Panc1 (cell line): ENCODE measurements at regions not wholly inside any gene's neighbourhood (a gene's known extent, or its start where the extent isn't known, plus 50 kb on each side); places are given as distances from the start of the nearest gene placed in this dataset.

ENCODE experiments used
- ATAC-seq: fragments of 200-7000 bp; cut with Tn5 transposase; 2 replicates; pipeline ENCODE4 v1.9.1; 2020; ENCODE audit warnings: mild to moderate bottlenecking, moderate library complexity
- BruUV-seq: library from RNA; stranded (reverse); fragments of 400-500 nt; replicated peaks from 2 replicates; lab custom pipeline; 2021; lab: Mats Ljungman, UMichigan
- CTCF ChIA-PET: fragments of 300-600 bp; sonication (Branson Sonifier 250); formaldehyde crosslinking; loops from one replicate; lab custom pipeline; 2022; ENCODE audit warnings: antibody characterized with exemption; lab: Charles Lee
- POLR2A ChIA-PET: fragments of 300-600 bp; sonication (Branson Sonifier 250); formaldehyde crosslinking; loops from one replicate; lab custom pipeline; 2022; ENCODE audit warnings: antibody characterized with exemption; lab: Charles Lee
- DNase-seq: peaks from one replicate; pipeline ENCODE4 v3.0.0-alpha.2; 2010; ENCODE audit warnings: low read depth, low spot score
- H3K27ac ChIP-seq: 2 replicates; pipeline ENCODE4 v1.5.1; 2011; ENCODE audit warnings: mild to moderate bottlenecking, low read length, inconsistent platforms
- H3K27me3 ChIP-seq: fragments of 200-500 bp; sonication (Bioruptor generic); 2 replicates; pipeline ENCODE4 v1.6.0; 2014; ENCODE audit warnings: low read length, inconsistent platforms; ENCODE audit not compliant: control insufficient read depth, insufficient read depth
- H3K36me3 ChIP-seq: fragments of 200-500 bp; sonication (Bioruptor generic); 2 replicates; pipeline ENCODE4 v1.5.1; 2014; ENCODE audit warnings: inconsistent platforms, mild to moderate bottlenecking, low read length, moderate library complexity; ENCODE audit not compliant: control insufficient read depth, insufficient read depth
- H3K4me1 ChIP-seq: 2 replicates; pipeline ENCODE4 v1.5.1; 2011; ENCODE audit warnings: inconsistent platforms, mild to moderate bottlenecking, low read length, moderate library complexity; ENCODE audit not compliant: control insufficient read depth, insufficient read depth
- H3K4me3 ChIP-seq, 2 experiments: 2 replicates each; pipeline ENCODE4 v1.5.1; 2011 to 2012; ENCODE audit warnings: low read depth in 2 of 2, low read length in 2 of 2, mild to moderate bottlenecking in 2 of 2, inconsistent platforms in 1 of 2, moderate library complexity in 1 of 2
- H3K9me3 ChIP-seq: fragments of 200-500 bp; sonication (Bioruptor generic); 2 replicates; pipeline ENCODE4 v1.5.1; 2014; ENCODE audit warnings: low read depth, mild to moderate bottlenecking, inconsistent platforms, low read length, moderate library complexity; ENCODE audit not compliant: control insufficient read depth, insufficient read depth
- POLR2AphosphoS5 ChIP-seq: IDR thresholded peaks from 2 replicates; pipeline ENCODE4 v1.6.1; 2012; ENCODE audit warnings: mild to moderate bottlenecking, low read depth, low read length, moderate library complexity
- SIN3A ChIP-seq: IDR thresholded peaks from 2 replicates; pipeline ENCODE4 v1.6.1; 2012; ENCODE audit warnings: low read depth, mild to moderate bottlenecking, low read length, moderate library complexity, borderline replicate concordance; ENCODE audit not compliant: insufficient read depth
- TCF7L2 ChIP-seq: IDR thresholded peaks from 2 replicates; pipeline ENCODE4 v1.6.1; 2011; ENCODE audit warnings: mild to moderate bottlenecking, low read depth, low read length, inconsistent platforms
- in situ Hi-C: cut with HindIII; loops from 2 replicates; pipeline ENCODE4 v1.10.0; 2016; ENCODE audit warnings: low sequenced_read_pairs, low pct_unique_long_range_greater_than_20kb
- intact Hi-C: fragments of 100-400 bp; cut with micrococcal nuclease; formaldehyde crosslinking; loops from one replicate; pipeline ENCODE4 v1.10.0; 2022; ENCODE audit not compliant: unreplicated experiment
- TF ChIP-seq, protein P1 (sequence below), 2 experiments: IDR thresholded peaks; 2 replicates each; pipeline ENCODE4 v1.6.1; 2011 to 2012; ENCODE audit warnings: low read depth in 2 of 2, control low read depth in 1 of 2, low read length in 1 of 2, mild to moderate bottlenecking in 1 of 2, moderate library complexity in 1 of 2; ENCODE audit not compliant: insufficient read depth in 1 of 2
- TF ChIP-seq, protein P2 (sequence below): fragments of 450-650 bp; IDR thresholded peaks from 2 replicates; pipeline ENCODE4 v1.5.1; 2017; ENCODE audit warnings: mild to moderate bottlenecking

DNA sequence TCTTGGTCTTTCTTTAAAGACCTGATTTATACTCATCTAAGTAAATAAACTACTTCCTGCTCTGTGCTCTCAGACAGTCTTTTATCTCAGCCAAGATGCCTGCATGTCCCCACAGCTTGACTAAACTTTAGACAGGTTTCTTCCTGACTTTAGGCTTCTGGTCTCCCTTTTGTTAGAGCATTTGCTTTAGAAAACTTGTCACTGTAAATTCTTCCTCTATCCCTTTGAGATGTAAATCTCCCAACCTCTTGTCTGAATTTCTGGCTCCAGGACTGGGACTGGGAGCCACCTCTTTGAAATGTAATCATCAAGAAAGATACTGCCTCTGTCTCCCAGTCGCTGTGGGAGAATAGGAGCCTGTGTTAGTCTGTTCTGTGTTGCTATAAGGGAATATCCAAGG lies 739.9 kb downstream of the C6orf118 start:
- ATAC-seq (no peak), DNase-seq (no peak)
- H3K4me3 ChIP-seq, result no peak overlapping the region
- in situ Hi-C loops (no loop called here), intact Hi-C loops (no loop called here)
- ChIA-PET CTCF (no interaction called here), POLR2A (no interaction called here)
- H3K27ac ChIP-seq, result no peak overlapping the region
- H3K36me3 ChIP-seq, result no peaks in the 10 kb centered on the region
- no TSS peak for BruUV-seq
- H3K9me3 ChIP-seq, result no peaks in the 10 kb centered on the region
- H3K4me1 ChIP-seq, result no peaks in the 10 kb centered on the region
- TF ChIP-seq SIN3A (no peak), POLR2AphosphoS5 (no peak), TCF7L2 (no peak)
- TF ChIP-seq, protein P1, sequence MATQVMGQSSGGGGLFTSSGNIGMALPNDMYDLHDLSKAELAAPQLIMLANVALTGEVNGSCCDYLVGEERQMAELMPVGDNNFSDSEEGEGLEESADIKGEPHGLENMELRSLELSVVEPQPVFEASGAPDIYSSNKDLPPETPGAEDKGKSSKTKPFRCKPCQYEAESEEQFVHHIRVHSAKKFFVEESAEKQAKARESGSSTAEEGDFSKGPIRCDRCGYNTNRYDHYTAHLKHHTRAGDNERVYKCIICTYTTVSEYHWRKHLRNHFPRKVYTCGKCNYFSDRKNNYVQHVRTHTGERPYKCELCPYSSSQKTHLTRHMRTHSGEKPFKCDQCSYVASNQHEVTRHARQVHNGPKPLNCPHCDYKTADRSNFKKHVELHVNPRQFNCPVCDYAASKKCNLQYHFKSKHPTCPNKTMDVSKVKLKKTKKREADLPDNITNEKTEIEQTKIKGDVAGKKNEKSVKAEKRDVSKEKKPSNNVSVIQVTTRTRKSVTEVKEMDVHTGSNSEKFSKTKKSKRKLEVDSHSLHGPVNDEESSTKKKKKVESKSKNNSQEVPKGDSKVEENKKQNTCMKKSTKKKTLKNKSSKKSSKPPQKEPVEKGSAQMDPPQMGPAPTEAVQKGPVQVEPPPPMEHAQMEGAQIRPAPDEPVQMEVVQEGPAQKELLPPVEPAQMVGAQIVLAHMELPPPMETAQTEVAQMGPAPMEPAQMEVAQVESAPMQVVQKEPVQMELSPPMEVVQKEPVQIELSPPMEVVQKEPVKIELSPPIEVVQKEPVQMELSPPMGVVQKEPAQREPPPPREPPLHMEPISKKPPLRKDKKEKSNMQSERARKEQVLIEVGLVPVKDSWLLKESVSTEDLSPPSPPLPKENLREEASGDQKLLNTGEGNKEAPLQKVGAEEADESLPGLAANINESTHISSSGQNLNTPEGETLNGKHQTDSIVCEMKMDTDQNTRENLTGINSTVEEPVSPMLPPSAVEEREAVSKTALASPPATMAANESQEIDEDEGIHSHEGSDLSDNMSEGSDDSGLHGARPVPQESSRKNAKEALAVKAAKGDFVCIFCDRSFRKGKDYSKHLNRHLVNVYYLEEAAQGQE (IDR thresholded peaks at IDR 0.05; ENCODE audit: insufficient read depth in 1 of 2, low read depth in 2 of 2, low read length in 1 of 2), result no peak
- TF ChIP-seq, protein P2, sequence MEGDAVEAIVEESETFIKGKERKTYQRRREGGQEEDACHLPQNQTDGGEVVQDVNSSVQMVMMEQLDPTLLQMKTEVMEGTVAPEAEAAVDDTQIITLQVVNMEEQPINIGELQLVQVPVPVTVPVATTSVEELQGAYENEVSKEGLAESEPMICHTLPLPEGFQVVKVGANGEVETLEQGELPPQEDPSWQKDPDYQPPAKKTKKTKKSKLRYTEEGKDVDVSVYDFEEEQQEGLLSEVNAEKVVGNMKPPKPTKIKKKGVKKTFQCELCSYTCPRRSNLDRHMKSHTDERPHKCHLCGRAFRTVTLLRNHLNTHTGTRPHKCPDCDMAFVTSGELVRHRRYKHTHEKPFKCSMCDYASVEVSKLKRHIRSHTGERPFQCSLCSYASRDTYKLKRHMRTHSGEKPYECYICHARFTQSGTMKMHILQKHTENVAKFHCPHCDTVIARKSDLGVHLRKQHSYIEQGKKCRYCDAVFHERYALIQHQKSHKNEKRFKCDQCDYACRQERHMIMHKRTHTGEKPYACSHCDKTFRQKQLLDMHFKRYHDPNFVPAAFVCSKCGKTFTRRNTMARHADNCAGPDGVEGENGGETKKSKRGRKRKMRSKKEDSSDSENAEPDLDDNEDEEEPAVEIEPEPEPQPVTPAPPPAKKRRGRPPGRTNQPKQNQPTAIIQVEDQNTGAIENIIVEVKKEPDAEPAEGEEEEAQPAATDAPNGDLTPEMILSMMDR, result no peak
- no peaks in the 10 kb centered on the region for H3K27me3 ChIP-seq

DNA sequence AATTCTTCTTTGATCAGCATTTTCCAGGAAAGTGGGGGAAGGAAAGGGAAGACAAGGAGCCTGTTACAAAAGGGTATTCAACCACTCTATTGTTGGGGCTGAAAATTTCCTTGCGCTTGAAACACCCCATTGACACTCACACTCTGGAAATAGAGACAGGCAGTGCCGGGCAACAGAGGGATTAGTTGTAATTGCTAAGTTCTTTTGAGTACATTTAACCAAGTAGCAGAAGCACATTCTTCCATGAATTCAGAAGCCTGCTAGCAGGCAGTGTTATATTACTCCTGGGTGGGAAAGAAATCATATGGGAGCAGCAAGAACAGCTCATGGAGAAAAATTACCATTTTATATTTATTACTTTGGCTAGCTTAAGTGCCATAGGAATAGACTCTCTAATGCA lies 745.5 kb downstream of the C6orf118 start:
- Histone ChIP-seq H3K9me3 (no peaks in the 10 kb centered on the region), H3K27me3 (no peaks in the 10 kb centered on the region), H3K27ac (no peak overlapping the region), H3K4me1 (no peaks in the 10 kb centered on the region), H3K4me3 (no peak overlapping the region), H3K36me3 (no peaks in the 10 kb centered on the region)
- TF ChIP-seq POLR2AphosphoS5 (no peak), TCF7L2 (no peak), SIN3A (no peak)
- TF ChIP-seq, protein P1 (IDR thresholded peaks at IDR 0.05; ENCODE audit: insufficient read depth in 1 of 2, low read depth in 2 of 2, low read length in 1 of 2), result no peak
- TF ChIP-seq, protein P2, result no peak
- BruUV-seq, result no TSS peak
- DNase-seq (no peak), ATAC-seq (no peak)
- in situ Hi-C loops, result no loop called here
- ChIA-PET CTCF (no interaction called here), POLR2A (no interaction called here)
- intact Hi-C loops, result no loop called here
